ENCODE measurements at regions not wholly inside any gene's neighbourhood (a gene's known extent, or its start where the extent isn't known, plus 50 kb on each side); places are given as distances from the start of the nearest gene placed in this dataset.

DNA sequence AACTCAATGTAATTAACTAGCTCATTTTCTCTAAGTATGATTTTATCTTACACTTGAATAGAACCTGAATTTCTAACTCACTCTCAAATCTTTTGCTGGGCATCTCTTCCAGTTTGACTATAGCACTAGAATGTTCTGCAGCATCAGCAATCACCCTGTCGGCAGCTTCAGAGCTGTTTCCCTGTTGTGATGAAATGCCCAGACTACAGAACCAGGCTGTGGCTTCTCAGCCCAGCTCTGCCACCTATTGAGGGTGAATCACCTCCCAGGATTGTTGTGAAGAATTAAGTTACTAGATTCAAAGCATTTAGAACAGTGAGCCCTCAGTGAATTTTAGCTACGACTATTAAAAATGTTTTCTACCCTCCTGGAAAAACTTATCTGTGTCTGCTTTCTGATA lies 90.4 kb upstream of the ANKRD55 start:
- no peaks in the 10 kb centered on the region for H3K79me2 ChIP-seq (ENCODE audit: insufficient read depth, low read length)
- no peak overlapping the region for H3K9ac ChIP-seq (ENCODE audit: extremely low read depth, insufficient read length, low read length)
- no peak overlapping the region for H2BK20ac ChIP-seq (ENCODE audit: low read depth, low read length, poor library complexity, severe bottlenecking)
- no peaks in the 10 kb centered on the region for H3K4me1 ChIP-seq (ENCODE audit: insufficient read depth, low read length)
- no peak overlapping the region for H3K4me2 ChIP-seq (ENCODE audit: insufficient read depth, insufficient read length, low read length)
- H3K23ac ChIP-seq (ENCODE audit: insufficient read length, low read depth, low read length) = no peak overlapping the region
- H2BK5ac ChIP-seq (ENCODE audit: insufficient read length, low read length) = no peak overlapping the region
- Mint-ChIP-seq H3K4me3 (no peak overlapping the region), H3K9me3 (no peaks in the 10 kb centered on the region), H3K4me1 (peaks cover 2 to 7% of the 10 kb centered on the region in 2 experiments; a peak in 2 of 4 replicates), H3K27ac (no peak overlapping the region), H3K27me3 (ENCODE audit: low read depth) (peaks cover 6% of the 10 kb centered on the region), H3K36me3 (ENCODE audit: insufficient read depth in 1 of 3, low read depth in 3 of 3) (no peaks in the 10 kb centered on the region)
- no peak overlapping the region for H3T11ph ChIP-seq (ENCODE audit: low read length)
- no peak overlapping the region for H2AFZ ChIP-seq (ENCODE audit: low read length)
- no peak overlapping the region for H2AK5ac ChIP-seq (ENCODE audit: insufficient read length, low read length)
- H2BK12ac ChIP-seq (ENCODE audit: insufficient read length, low read depth, low read length) = no peak overlapping the region
- TF ChIP-seq, protein P1, sequence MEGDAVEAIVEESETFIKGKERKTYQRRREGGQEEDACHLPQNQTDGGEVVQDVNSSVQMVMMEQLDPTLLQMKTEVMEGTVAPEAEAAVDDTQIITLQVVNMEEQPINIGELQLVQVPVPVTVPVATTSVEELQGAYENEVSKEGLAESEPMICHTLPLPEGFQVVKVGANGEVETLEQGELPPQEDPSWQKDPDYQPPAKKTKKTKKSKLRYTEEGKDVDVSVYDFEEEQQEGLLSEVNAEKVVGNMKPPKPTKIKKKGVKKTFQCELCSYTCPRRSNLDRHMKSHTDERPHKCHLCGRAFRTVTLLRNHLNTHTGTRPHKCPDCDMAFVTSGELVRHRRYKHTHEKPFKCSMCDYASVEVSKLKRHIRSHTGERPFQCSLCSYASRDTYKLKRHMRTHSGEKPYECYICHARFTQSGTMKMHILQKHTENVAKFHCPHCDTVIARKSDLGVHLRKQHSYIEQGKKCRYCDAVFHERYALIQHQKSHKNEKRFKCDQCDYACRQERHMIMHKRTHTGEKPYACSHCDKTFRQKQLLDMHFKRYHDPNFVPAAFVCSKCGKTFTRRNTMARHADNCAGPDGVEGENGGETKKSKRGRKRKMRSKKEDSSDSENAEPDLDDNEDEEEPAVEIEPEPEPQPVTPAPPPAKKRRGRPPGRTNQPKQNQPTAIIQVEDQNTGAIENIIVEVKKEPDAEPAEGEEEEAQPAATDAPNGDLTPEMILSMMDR (conservative IDR thresholded peaks at IDR 0.05) = no peak
- H3K23me2 ChIP-seq (ENCODE audit: insufficient read length, low read depth, low read length, poor library complexity, severe bottlenecking) = no peaks in the 10 kb centered on the region
- no peak overlapping the region for H4K91ac ChIP-seq (ENCODE audit: insufficient read length, low read depth, low read length)
- no peaks in the 10 kb centered on the region for H3K9me3 ChIP-seq (ENCODE audit: control insufficient read depth, low read depth, low read length)
- no peaks in the 10 kb centered on the region for H4K20me1 ChIP-seq (ENCODE audit: control insufficient read depth, insufficient read depth, insufficient read length)
- no peaks in the 10 kb centered on the region for H3K79me1 ChIP-seq (ENCODE audit: insufficient read depth, low read depth, low read length, poor library complexity, severe bottlenecking)
- no peak for DNase-seq
- no CpG with 5 or more reads among the region's 2 CpGs for WGBS (ENCODE audit: extremely low coverage, insufficient read length, low lambda C conversion rate)
- H4K5ac ChIP-seq (ENCODE audit: insufficient read length, low read depth, low read length) = no peak overlapping the region
- no peak overlapping the region for H2BK120ac ChIP-seq (ENCODE audit: low read depth, low read length, poor library complexity, severe bottlenecking)
- H3K4ac ChIP-seq (ENCODE audit: low read depth, low read length) = no peak overlapping the region
- no peak overlapping the region for H2BK15ac ChIP-seq (ENCODE audit: low read depth, low read length)
- no peak overlapping the region for H4K8ac ChIP-seq (replicated peaks; ENCODE audit: insufficient read length, low read depth, low read length)
- no peak overlapping the region for H3K18ac ChIP-seq (ENCODE audit: insufficient read length, low read depth, low read length)
- H3K27ac ChIP-seq (ENCODE audit: insufficient read length, low read depth, low read length) = no peak overlapping the region
- no peaks in the 10 kb centered on the region for H3K27me3 ChIP-seq (ENCODE audit: insufficient read depth, low read length)
- H3K56ac ChIP-seq (ENCODE audit: insufficient read length, low read depth, low read length) = no peak overlapping the region
- H3K14ac ChIP-seq (ENCODE audit: insufficient read depth, low read length) = no peak overlapping the region

All from H9 (cell line).